C4-2B (cell line): ENCODE measurements at regions not wholly inside any gene's neighbourhood (a gene's known extent, or its start where the extent isn't known, plus 50 kb on each side); places are given as distances from the start of the nearest gene placed in this dataset.

Source experiments
- CTCF ChIP-seq: fragments of 450-650 bp; conservative IDR thresholded peaks from 2 replicates; pipeline ENCODE4 v1.5.1; 2017; ENCODE audit warnings: mild to moderate bottlenecking
- ZFX ChIP-seq: fragments of 450-650 bp; IDR thresholded peaks from 2 replicates; pipeline ENCODE4 v1.6.1; 2017

DNA sequence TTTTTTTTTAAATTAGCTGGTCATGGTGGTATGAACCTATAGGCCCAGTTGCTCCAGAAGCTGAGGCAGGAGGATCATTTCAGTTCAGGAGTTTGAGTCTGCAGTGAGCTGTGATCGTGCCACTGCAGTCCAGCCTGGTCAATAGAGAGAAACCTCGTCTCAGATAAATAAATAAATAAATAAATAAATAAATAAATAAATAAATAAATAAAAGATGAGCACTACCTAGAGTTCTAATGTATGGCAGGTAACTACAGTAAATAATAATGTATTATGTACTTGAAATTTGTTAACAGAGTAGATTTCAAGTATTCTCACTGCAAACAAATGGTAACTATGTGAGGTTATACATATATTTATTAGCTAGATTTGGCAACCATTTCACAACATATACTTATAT, 697.9 kb upstream of the ID2 start:
- TF ChIP-seq CTCF (no peak), ZFX (no peak)
